Stimulated activated CD8-positive, alpha-beta memory T cell treated with anti-CD3 and anti-CD28 coated beads, Interleukin-12 subunit alpha, Interleukin-12 subunit beta, amount 100 ng/mL, for 1 hour (primary cell): ENCODE measurements at regions not wholly inside any gene's neighbourhood (a gene's known extent, or its start where the extent isn't known, plus 50 kb on each side); places are given as distances from the start of the nearest gene placed in this dataset.

Source experiments
- DNase-seq: peaks from one replicate; pipeline ENCODE4 v3.0.0-alpha.2; 2020; ENCODE audit warnings: low read depth

- no peak for DNase-seq
These were observed 851.2 kb upstream of the ADAMTS5 start for GRCh38 chr21:27817902-27818623.

- DNase-seq: no peak
These were observed 850.2 kb upstream of the ADAMTS5 start for GRCh38 chr21:27817074-27817473.

GRCh38 chr21:27816301-27816700, 849.4 kb upstream of the ADAMTS5 start:
- DNase-seq: no peak

GRCh38 chr21:27814226-27814625, 847.3 kb upstream of the ADAMTS5 start:
- no peak for DNase-seq

DNA sequence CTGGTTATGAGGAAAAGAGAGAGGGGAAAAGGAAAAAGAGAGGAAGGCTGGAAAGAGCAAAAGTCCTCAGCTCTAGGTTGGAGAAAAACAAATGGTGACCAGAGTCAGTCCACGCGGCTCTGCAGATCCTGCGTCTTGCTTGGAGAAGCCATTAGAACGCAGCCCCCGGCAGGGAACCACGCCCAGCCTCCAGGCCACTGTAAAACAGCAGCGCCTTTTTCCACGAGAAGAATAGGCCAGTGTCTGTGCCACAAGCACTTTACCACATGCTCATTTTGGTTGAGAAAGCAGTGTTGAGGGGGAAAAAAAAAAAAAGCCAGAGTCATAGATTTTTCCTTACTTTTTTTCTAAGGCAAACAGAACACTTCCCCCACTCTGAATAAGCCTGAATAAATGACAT, 846.9 kb upstream of the ADAMTS5 start:
- no peak for DNase-seq

GRCh38 chr21:27813344-27813743, 846.5 kb upstream of the ADAMTS5 start:
- DNase-seq: no peak

DNA sequence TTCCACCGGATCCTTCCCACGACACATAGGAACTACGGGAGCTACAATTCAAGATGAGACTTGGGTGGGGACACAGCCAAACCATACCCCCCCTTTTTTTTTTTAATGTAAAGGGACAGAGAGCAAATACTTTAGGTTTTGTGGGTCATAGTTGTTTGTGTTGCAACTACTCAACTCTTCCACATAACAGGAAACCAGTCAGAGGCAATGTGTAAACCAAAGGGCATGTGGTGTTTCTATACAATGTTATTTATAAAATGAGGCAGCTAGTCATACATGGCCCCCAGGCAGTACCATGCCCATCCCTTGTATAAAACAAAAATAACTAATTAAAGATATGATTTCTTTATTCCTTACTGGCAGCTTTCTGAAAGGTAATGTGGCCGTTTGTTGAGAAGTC, 845.4 kb upstream of the ADAMTS5 start:
- DNase-seq: no peak

GRCh38 chr21:27808923-27809322, 842.0 kb upstream of the ADAMTS5 start:
- no peak for DNase-seq

DNA sequence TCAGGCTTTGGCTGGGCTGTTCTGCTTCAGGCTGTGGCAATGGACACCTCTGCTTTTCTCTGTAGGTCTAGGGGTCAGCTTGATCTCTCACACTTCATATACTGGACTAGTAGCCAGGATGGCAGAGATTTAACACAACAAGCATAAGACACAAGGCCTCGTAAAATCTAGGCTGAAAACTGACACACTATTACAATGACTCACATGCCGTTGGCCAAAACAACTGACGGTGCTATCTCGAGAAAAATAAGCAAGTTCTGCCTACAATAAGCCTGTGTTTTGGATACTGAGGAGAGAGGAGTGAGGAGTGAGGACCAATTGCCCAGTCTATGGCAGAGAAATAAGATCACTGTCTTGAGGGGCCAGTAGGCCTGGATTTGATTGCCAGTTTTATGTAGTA, 840.7 kb upstream of the ADAMTS5 start:
- no peak for DNase-seq

GRCh38 chr21:27806281-27806680, 839.4 kb upstream of the ADAMTS5 start:
- DNase-seq: no peak

- DNase-seq: no peak
These were observed 838.8 kb upstream of the ADAMTS5 start for GRCh38 chr21:27805696-27806095.

GRCh38 chr21:27804515-27804914, 837.6 kb upstream of the ADAMTS5 start:
- DNase-seq: no peak

DNA sequence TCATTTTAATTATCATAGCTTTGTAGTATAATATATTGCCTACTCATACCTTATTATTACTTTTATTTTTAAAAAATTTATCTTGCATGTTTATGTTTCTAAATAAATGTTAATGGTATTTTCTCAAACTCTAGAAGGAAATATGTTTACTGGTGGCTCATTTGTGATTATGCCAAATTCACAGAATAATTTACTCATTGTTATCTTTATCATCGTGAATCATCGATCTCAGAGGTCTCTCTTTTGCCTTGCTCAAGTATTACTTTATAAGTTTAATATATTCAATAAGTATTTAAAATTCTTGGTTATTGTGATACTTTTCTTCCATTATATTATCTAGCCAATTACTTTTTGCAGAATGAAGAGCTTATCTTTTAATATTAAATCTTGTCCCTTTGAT, 836.7 kb upstream of the ADAMTS5 start:
- no peak for DNase-seq

- DNase-seq: no peak
These were observed 836.1 kb upstream of the ADAMTS5 start for GRCh38 chr21:27802816-27803475.

DNA sequence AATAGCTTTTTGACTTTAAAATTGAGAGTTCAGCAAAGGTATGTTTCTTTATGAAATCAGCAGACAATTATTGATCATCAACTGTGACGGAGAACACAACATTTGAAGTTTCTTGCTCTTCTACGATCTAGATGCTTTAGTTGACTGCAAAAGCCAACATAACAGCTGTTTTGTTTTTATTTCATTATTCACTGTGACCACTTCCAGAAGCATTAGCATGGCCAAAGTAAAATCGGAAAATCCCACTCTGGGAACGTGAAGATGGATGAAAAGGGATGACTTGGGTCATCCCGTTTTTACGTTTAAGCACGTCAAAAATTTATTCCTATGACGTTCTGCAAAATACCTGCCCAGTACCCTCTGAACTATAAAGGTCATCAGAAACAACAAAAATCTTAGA, 833.0 kb upstream of the ADAMTS5 start:
- no peak for DNase-seq

GRCh38 chr21:27796106-27796505, 829.2 kb upstream of the ADAMTS5 start:
- DNase-seq: no peak

GRCh38 chr21:27795418-27795817, 828.5 kb upstream of the ADAMTS5 start:
- no peak for DNase-seq

DNA sequence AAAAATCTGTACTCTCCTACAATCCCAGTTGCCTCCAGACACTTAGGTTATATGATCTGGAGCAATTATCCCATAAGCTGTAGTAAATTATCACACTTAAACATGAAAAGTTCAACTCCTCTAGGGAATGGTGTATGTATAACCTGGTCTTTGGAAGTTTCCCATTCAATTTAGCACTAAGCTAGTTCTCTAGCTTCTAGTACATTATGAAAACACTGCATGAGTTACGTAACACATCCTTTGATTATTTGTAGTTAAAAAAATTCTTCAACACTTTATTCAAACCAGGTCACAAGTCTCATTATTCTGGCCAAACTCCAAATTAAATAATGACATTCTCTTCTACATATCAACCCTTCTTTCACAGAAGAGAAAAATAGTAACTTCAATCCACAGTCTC, 827.0 kb upstream of the ADAMTS5 start:
- no peak for DNase-seq

GRCh38 chr21:27787046-27787445, 820.2 kb upstream of the ADAMTS5 start:
- DNase-seq: no peak

- DNase-seq: no peak
These were observed 812.7 kb upstream of the ADAMTS5 start for GRCh38 chr21:27779606-27780005.

DNA sequence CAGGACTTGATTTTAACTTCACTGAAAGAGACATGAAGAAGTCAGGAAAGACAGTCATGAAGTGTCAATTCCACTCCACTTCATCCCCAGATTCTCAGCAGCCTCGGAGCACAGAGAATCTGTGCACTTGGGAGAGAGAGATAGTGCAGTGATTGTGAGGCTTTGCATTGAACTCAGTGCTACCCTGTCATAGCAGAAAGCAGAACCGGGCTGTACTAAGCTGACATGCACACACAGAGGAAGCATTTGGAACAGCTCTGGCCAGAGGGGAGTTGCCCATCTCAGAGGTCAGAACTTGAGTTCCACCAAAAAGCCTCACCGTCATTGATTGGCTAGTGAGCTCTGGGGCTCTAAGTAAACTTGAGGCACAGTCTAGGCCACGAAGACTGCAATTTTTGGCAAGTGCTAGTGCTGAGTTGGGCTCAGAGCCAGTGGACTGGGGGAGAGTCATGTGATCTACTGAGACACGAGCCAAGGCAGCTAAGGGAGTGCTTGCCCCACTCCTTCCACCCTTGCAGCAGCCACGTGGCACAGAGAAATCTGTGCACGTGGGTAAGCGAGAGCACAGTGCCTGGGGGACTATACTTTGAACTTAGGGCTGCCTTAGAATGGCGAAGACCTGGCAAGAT, 810.2 kb upstream of the ADAMTS5 start:
- no peak for DNase-seq

GRCh38 chr21:27772816-27773215, 805.9 kb upstream of the ADAMTS5 start:
- no peak for DNase-seq

GRCh38 chr21:27771938-27772483, 805.1 kb upstream of the ADAMTS5 start:
- no peak for DNase-seq
